Left hindlimb (tissue), 1 donor: ENCODE measurements at regions not wholly inside any gene's neighbourhood (a gene's known extent, or its start where the extent isn't known, plus 50 kb on each side); places are given as distances from the start of the nearest gene placed in this dataset.

Experiments
- DNase-seq: peaks from one replicate; pipeline ENCODE4 v3.0.0-alpha.2; 2018

- no peak for DNase-seq
Measured at GRCh38 chr5:58099257-58099656, 360.6 kb downstream of the PLK2 start.

GRCh38 chr5:58094031-58094430 lies 365.9 kb downstream of the PLK2 start:
- DNase-seq: no peak

- DNase-seq: no peak
Measured at GRCh38 chr5:58090704-58091103, 369.2 kb downstream of the PLK2 start.

- no peak for DNase-seq
Measured at GRCh38 chr5:58088941-58089340, 370.9 kb downstream of the PLK2 start.

GRCh38 chr5:58087905-58088304 lies 372.0 kb downstream of the PLK2 start:
- no peak for DNase-seq

GRCh38 chr5:58087123-58087522 lies 372.8 kb downstream of the PLK2 start:
- DNase-seq: no peak

- DNase-seq: no peak
Measured at GRCh38 chr5:58085800-58086199, 374.1 kb downstream of the PLK2 start.

GRCh38 chr5:58081435-58081834 lies 378.5 kb downstream of the PLK2 start:
- DNase-seq: no peak

GRCh38 chr5:58080573-58080972 lies 379.3 kb downstream of the PLK2 start:
- no peak for DNase-seq

- no peak for DNase-seq
Measured at GRCh38 chr5:58077966-58078365, 381.9 kb downstream of the PLK2 start.

- DNase-seq: no peak
Measured at GRCh38 chr5:58077416-58077815, 382.5 kb downstream of the PLK2 start.

GRCh38 chr5:58076483-58077257 lies 383.2 kb downstream of the PLK2 start:
- DNase-seq: no peak

- DNase-seq: no peak
Measured at GRCh38 chr5:58075907-58076306, 384.0 kb downstream of the PLK2 start.

- no peak for DNase-seq
Measured at GRCh38 chr5:58074717-58075116, 385.2 kb downstream of the PLK2 start.

- no peak for DNase-seq
Measured at GRCh38 chr5:58074222-58074621, 385.7 kb downstream of the PLK2 start.

- no peak for DNase-seq
Measured at GRCh38 chr5:58073243-58073642, 386.6 kb downstream of the PLK2 start.

GRCh38 chr5:58072300-58072965 lies 387.5 kb downstream of the PLK2 start:
- no peak for DNase-seq

- peak; percentile 42 for DNase-seq
Measured at GRCh38 chr5:58071566-58071965, 388.3 kb downstream of the PLK2 start.

GRCh38 chr5:58069846-58070245 lies 390.0 kb downstream of the PLK2 start:
- no peak for DNase-seq

- DNase-seq: no peak
Measured at GRCh38 chr5:58069016-58069705, 390.7 kb downstream of the PLK2 start.

- no peak for DNase-seq
Measured at GRCh38 chr5:58066557-58066956, 393.3 kb downstream of the PLK2 start.

- no peak for DNase-seq
Measured at GRCh38 chr5:58066076-58066475, 393.8 kb downstream of the PLK2 start.

GRCh38 chr5:58064801-58065200 lies 395.1 kb downstream of the PLK2 start:
- no peak for DNase-seq

GRCh38 chr5:58060996-58061395 lies 398.9 kb downstream of the PLK2 start:
- DNase-seq: no peak
